ENCODE measurements at regions not wholly inside any gene's neighbourhood (a gene's known extent, or its start where the extent isn't known, plus 50 kb on each side); places are given as distances from the start of the nearest gene placed in this dataset.

DNA sequence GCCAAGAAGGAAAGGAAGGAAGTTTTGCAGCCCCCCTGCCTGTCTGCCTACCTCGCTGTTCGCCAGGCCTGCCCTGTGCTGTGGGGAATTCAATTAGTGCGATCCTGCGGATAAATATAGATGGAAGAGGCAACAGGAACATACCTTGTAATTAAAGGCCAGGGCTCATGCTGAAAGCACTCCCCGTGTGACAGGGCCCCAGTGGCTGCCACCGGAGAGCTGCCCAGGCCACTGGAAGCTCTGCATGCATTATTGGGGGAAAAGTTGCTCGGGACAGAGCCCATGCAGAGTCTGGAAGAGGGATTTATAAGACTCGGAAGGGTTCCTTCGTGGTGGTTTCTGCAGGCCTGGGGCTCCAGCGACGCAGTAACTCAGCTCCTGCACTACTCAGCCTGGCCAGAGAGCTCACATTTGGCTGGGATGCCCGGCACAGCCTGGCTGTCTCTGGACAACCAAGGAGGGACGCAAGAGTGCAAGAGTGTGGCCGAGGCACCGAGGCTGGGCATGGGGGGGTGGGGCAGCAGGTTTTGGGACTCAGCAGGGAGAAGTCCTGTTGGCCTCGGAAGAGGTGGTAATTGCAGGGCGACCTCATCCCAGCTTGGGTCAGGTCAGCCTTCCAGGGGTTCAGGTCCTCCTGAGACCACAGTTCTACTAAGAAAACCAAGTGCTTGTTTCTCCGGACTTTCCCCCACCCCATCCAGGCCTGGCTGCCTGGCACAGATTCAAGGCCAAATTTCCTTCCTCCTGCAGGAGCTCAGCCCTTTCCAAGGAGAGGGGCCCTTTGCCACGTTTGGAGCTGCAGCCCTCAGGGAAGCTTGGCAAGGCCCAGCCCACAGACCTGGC lies 68.1 kb upstream of the GGTA1 start:
- H3K9me3 ChIP-seq, result no peaks in the 10 kb centered on the region
- H3K4me3 ChIP-seq, result peak overlapping the region; percentile 25
- no peaks in the 10 kb centered on the region for H3K36me3 ChIP-seq
- no peak for TF ChIP-seq CTCF (IDR thresholded peaks at IDR 0.05)
- no peaks in the 10 kb centered on the region for H3K27me3 ChIP-seq (ENCODE audit: low read depth)
- H3K27ac ChIP-seq, result peak overlapping the region; percentile 24
- ATAC-seq (no peak), DNase-seq (no peak)
- H3K4me1 ChIP-seq, result peaks cover 31% of the 10 kb centered on the region
- intact Hi-C loops (cut with DNase I), result no loop called here

DNA sequence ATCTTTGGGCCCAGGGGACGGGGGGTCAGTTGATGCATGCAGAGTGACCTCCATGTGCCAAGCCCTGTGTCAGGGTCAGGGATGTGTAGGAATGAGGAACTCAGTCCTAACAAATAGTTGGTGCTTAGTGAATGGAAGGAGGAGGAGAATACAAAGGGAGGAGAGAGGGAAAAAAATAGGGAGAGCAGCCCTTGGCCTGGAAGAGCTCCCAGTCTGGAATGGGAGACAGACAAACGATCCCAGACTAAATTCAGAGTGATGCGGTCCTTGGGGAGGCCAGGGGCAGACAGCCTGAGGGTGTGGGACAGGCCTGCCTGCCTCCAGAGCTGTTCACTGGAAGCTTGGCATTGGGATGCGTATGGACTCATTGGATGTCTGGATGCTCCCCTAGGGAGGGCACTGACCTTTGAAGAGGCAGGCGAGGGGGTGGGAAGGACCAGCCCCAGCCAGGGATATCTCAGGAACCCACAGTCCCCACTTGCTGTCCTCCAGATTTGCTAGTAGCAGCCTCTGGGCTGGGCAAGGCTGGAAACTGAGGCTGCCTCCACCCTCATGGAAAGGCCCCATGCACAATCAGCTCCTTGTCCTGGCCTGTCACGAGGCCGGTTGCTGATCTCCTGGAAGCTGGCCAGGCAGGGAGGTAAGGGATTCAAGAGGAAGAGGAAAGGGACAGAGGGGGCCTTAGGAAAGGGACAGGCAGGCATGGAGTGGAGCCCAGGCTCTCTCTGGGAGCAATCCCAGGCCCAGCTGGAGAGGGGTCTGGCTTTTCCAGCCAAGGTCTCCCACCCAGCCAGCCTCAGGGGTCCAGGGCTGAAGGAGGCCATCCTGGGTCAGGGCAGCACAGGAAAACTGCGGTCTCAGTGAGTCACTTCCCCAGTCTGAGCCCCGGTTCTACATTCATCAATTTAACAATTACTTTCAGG lies 69.0 kb upstream of the GGTA1 start:
- no peak for TF ChIP-seq CTCF (IDR thresholded peaks at IDR 0.05)
- no peaks in the 10 kb centered on the region for H3K9me3 ChIP-seq
- intact Hi-C loops (cut with DNase I), result no loop called here
- no peaks in the 10 kb centered on the region for H3K36me3 ChIP-seq
- peak overlapping the region; percentile 25 for H3K4me3 ChIP-seq
- peak overlapping the region; percentile 25 for H3K27ac ChIP-seq
- no peak for ATAC-seq
- no peak for DNase-seq
- H3K4me1 ChIP-seq, result peaks cover 31% of the 10 kb centered on the region
- H3K27me3 ChIP-seq (ENCODE audit: low read depth), result no peaks in the 10 kb centered on the region

GRCh38 chr9:121569266-121569648 lies 69.6 kb upstream of the GGTA1 start:
- no peak for ATAC-seq
- no peaks in the 10 kb centered on the region for H3K36me3 ChIP-seq
- H3K27me3 ChIP-seq (ENCODE audit: low read depth), result no peaks in the 10 kb centered on the region
- H3K4me1 ChIP-seq, result peaks cover 31% of the 10 kb centered on the region
- no peak overlapping the region for H3K27ac ChIP-seq
- no peak overlapping the region for H3K4me3 ChIP-seq
- no peak for DNase-seq
- intact Hi-C loops (cut with DNase I), result no loop called here
- no peaks in the 10 kb centered on the region for H3K9me3 ChIP-seq
- no peak for TF ChIP-seq CTCF (IDR thresholded peaks at IDR 0.05)

DNA sequence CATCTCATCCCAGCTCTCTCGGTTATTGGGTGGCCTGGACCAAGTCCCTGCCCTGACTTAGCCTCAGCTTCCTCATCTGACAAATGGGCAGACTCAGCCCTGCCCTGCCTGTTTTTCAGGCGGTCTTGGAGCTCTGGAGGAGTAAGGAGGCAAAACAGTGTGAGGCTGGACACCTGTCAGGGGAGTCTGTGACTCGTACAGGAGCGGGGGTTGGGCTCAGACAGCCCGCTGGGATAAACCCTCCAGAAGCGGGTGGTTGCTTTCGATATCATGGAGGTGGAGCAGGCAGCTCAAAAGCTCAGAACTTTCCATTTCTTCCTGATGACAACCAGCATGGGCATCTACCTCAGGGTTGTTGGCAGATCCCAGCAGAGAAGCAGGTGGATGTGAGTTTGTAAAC lies 72.9 kb upstream of the GGTA1 start:
- TF ChIP-seq CTCF (IDR thresholded peaks at IDR 0.05), result no peak
- intact Hi-C loops (cut with DNase I), result no loop called here

DNA sequence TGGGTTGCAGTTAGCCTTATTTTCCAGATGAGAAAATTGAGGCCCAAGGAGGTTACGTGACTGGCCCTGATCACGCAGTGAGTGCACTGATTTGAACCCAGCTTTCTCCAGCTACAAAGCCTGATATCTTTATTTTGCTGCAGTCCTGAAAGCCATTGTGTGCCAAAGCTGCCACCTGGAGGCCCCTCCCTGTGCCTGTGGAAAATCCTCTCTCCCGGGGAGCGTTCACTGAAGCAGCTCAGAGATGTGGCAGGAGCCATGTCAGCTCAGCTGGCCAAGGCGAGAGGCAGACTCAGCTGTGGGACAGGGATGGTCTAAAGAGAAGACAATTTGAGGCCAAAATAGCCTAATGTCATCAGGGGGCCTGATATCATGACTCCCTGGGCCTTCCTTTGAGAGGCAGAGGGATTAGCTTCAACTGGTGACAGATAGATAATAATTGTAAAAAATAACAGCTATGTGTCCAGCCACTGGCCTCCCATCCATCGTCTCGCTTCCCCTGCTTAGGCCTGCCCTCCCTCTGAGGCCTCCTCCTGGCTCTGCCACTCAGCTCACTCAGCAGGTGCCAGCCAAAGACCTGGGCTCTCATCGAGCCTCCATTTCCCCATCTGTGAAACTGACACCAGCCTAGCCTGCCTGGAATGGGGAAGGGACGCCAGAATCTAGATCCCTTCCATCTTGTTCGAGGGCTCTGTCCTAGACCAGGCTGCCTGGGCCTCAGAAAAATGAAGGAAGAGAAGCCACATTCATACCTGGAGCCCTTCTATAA lies 74.3 kb upstream of the GGTA1 start:
- H3K36me3 ChIP-seq, result no peaks in the 10 kb centered on the region
- DNase-seq (no peak), ATAC-seq (no peak)
- H3K4me3 ChIP-seq, result no peak overlapping the region
- intact Hi-C loops (cut with DNase I), result no loop called here
- no peak for TF ChIP-seq CTCF (IDR thresholded peaks at IDR 0.05)
- no peaks in the 10 kb centered on the region for H3K9me3 ChIP-seq
- no peak overlapping the region for H3K27ac ChIP-seq
- no peaks in the 10 kb centered on the region for H3K27me3 ChIP-seq (ENCODE audit: low read depth)
- peaks cover 6% of the 10 kb centered on the region for H3K4me1 ChIP-seq

More for the DNA sequence above, 72.9 kb upstream of the GGTA1 start:
- Histone ChIP-seq H3K27me3 (ENCODE audit: low read depth) (no peaks in the 10 kb centered on the region), H3K4me1 (peaks cover 19% of the 10 kb centered on the region), H3K4me3 (no peak overlapping the region), H3K36me3 (no peaks in the 10 kb centered on the region), H3K27ac (no peak overlapping the region), H3K9me3 (no peaks in the 10 kb centered on the region)
- ATAC-seq (no peak), DNase-seq (no peak)

Measured in lower lobe of right lung (tissue), 2 donors.